ENCODE measurements at regions not wholly inside any gene's neighbourhood (a gene's known extent, or its start where the extent isn't known, plus 50 kb on each side); places are given as distances from the start of the nearest gene placed in this dataset.

- POLR2A ChIA-PET: no interaction called here
- CTCF ChIA-PET: interaction anchor here (0.6 kb wide), 1 partner anchor 191 kb away, joined by 3 read pairs; no protein-coding TSS in a partner anchor
Measured at GRCh38 chr11:17157761-17158160, 50.0 kb downstream of the PIK3C2A start.

GRCh38 chr11:17156283-17156682, 51.5 kb downstream of the PIK3C2A start:
- POLR2A ChIA-PET: no interaction called here
- CTCF ChIA-PET: no interaction called here

- ChIA-PET CTCF (no interaction called here), POLR2A (no interaction called here)
Measured at GRCh38 chr11:17154409-17155159, 53.2 kb downstream of the PIK3C2A start.

- CTCF ChIA-PET: no interaction called here
- POLR2A ChIA-PET: no interaction called here
Measured at GRCh38 chr11:17153757-17154156, 54.0 kb downstream of the PIK3C2A start.

- CTCF ChIA-PET: no interaction called here
- POLR2A ChIA-PET: no interaction called here
Measured at GRCh38 chr11:17152306-17152705, 55.5 kb downstream of the PIK3C2A start.

GRCh38 chr11:17150521-17150920, 57.3 kb downstream of the PIK3C2A start:
- POLR2A ChIA-PET: no interaction called here
- CTCF ChIA-PET: no interaction called here

- ChIA-PET CTCF (no interaction called here), POLR2A (no interaction called here)
Measured at GRCh38 chr11:17148536-17148935, 59.2 kb downstream of the PIK3C2A start.

- CTCF ChIA-PET: no interaction called here
- POLR2A ChIA-PET: no interaction called here
Measured at GRCh38 chr11:17145972-17146371, 61.8 kb downstream of the PIK3C2A start.

GRCh38 chr11:17142450-17142849, 65.0 kb upstream of the RPS13 start:
- ChIA-PET POLR2A (no interaction called here), CTCF (no interaction called here)

GRCh38 chr11:17141156-17141555, 63.7 kb upstream of the RPS13 start:
- CTCF ChIA-PET: interaction anchor here (0.6 to 0.7 kb wide), 3 partner anchors 193 to 1223 kb away, joined by 3 read pairs; no protein-coding TSS in a partner anchor
- POLR2A ChIA-PET: no interaction called here

- CTCF ChIA-PET: no interaction called here
- POLR2A ChIA-PET: no interaction called here
Measured at GRCh38 chr11:17138562-17138961, 61.1 kb upstream of the RPS13 start.

- ChIA-PET CTCF (no interaction called here), POLR2A (no interaction called here)
Measured at GRCh38 chr11:17135916-17136683, 58.6 kb upstream of the RPS13 start.

- POLR2A ChIA-PET: no interaction called here
- CTCF ChIA-PET: no interaction called here
Measured at GRCh38 chr11:17132654-17133053, 55.2 kb upstream of the RPS13 start.

GRCh38 chr11:17129003-17129402, 51.5 kb upstream of the RPS13 start:
- CTCF ChIA-PET: no interaction called here
- POLR2A ChIA-PET: no interaction called here

Measured in activated CD8-positive, alpha-beta memory T cell treated with anti-CD3 and anti-CD28 coated beads for 36 hours (primary cell).